ENCODE measurements at regions not wholly inside any gene's neighbourhood (a gene's known extent, or its start where the extent isn't known, plus 50 kb on each side); places are given as distances from the start of the nearest gene placed in this dataset.

DNA sequence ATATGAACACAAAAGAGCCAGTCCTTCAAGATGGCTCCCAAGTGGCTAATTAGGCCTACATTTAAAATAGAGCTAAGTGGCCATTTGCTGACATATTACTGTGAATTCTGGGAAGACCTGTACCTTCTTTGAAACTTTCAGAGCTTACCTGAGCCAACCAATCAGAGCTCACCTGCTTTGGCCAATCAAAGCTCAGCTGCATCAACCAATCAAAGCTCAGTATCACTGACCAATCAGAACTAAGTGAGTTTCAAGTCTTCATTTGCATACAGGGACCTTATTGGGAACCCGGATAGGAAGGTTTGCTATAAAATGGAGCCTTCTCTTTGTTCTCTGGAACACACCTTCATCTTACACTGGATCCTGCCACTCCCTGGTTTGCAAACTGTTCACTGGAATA lies 63.7 kb downstream of the FOXL1 start:
- WGBS, result 97% methylated on average over 1 of the region's 1 CpG

DNA sequence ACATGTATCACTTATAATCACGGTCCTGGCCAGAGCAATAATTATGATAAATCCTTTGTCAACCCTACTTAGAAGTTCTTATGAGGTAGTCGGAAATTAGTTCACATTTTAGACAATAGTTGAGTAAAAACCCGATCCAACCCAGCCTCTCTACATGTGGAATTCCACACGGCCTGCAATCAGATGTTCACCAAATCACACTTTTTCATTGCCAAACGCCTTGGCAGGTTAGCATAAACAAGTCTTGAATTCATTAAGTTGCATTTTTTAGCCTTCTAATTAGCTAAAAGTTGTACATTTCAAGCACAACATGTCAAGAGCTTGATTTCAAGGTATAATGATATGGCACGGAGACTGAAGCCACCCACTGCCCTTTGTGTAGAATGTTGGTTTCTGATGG lies 65.3 kb downstream of the FOXL1 start:
- DNase-seq (ENCODE audit: low read depth in 6 of 9, low spot score in 9 of 9), result no peak
- WGBS, result 89% methylated on average over 6 of the region's 6 CpGs
- no peaks in the 10 kb centered on the region for H3K4me1 ChIP-seq (ENCODE audit: control insufficient read depth in 2 of 2, insufficient read depth in 2 of 2, low read length in 2 of 2)

More for the DNA sequence above, 63.7 kb downstream of the FOXL1 start:
- no peaks in the 10 kb centered on the region for H3K4me1 ChIP-seq (ENCODE audit: control insufficient read depth in 2 of 2, insufficient read depth in 2 of 2, low read length in 2 of 2)
- DNase-seq (ENCODE audit: low read depth in 6 of 9, low spot score in 9 of 9), result no peak
- no peaks in the 10 kb centered on the region for H3K27me3 ChIP-seq (ENCODE audit: control insufficient read depth in 2 of 2, insufficient read depth in 1 of 2, low read length in 1 of 2)
- no peak overlapping the region for H3K27ac ChIP-seq (ENCODE audit: low read depth in 1 of 2, low read length in 1 of 2)
- no peaks in the 10 kb centered on the region for H3K36me3 ChIP-seq (ENCODE audit: control insufficient read depth in 2 of 2, insufficient read depth in 2 of 2, low read length in 1 of 2)
- no peak overlapping the region for H3K4me3 ChIP-seq (ENCODE audit: low read length in 2 of 2)
- H3K9me3 ChIP-seq (ENCODE audit: control insufficient read depth in 2 of 2, insufficient read depth in 1 of 2, low read length in 1 of 2), result no peaks in the 10 kb centered on the region

DNA sequence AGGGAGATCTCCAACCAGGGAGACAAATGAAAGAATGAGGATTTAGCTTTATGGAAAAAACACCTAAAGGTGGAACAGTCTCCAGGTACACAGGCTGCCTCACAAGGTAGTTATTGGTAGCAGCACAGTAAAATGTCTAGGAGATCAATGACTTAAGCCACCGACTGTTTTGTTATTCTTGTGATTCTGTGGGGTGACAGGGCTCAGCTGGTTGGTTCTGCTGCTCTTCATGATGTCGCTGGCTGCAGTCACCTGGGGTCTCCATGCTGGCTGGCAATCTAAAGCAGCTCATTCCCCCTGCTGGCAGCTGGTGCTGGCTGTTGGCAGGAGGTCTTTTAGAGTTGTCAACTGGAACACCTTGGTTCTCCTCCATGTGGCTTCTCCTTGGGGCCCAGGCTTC lies 69.2 kb downstream of the FOXL1 start:
- WGBS, result 89% methylated on average over 2 of the region's 2 CpGs

More for the DNA sequence above, 65.3 kb downstream of the FOXL1 start:
- Histone ChIP-seq H3K36me3 (ENCODE audit: control insufficient read depth in 2 of 2, insufficient read depth in 2 of 2, low read length in 1 of 2) (no peaks in the 10 kb centered on the region), H3K27me3 (ENCODE audit: control insufficient read depth in 2 of 2, insufficient read depth in 1 of 2, low read length in 1 of 2) (no peaks in the 10 kb centered on the region), H3K4me3 (ENCODE audit: low read length in 2 of 2) (no peak overlapping the region), H3K9me3 (ENCODE audit: control insufficient read depth in 2 of 2, insufficient read depth in 1 of 2, low read length in 1 of 2) (peaks cover 0 to 4% of the 10 kb centered on the region in 2 donors), H3K27ac (ENCODE audit: low read depth in 1 of 2, low read length in 1 of 2) (no peak overlapping the region)

DNA sequence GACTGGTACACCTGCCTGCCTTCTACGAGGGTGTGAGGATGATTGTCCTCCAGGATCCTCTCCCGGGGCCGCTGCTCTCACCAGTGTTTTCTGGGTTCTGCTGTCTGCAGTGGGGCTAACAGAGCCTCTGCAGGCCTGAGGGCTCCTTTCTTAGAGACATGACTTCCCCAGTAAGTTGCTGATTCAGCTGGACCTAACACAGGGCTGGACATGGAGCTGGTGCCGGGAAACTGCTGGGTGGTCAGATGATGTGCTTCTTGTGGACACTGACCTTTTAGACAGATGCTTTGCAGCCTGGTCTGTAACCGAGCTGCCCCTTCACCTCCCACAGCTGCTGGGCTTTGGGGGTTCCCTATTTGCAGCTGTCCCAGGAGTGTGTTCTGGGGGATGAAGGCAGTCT lies 71.5 kb downstream of the FOXL1 start:
- 92% methylated on average over 5 of the region's 5 CpGs for WGBS
- Histone ChIP-seq H3K4me3 (ENCODE audit: low read length in 2 of 2) (no peak overlapping the region), H3K36me3 (ENCODE audit: control insufficient read depth in 2 of 2, insufficient read depth in 2 of 2, low read length in 1 of 2) (no peaks in the 10 kb centered on the region), H3K27ac (ENCODE audit: low read depth in 1 of 2, low read length in 1 of 2) (no peak overlapping the region), H3K9me3 (ENCODE audit: control insufficient read depth in 2 of 2, insufficient read depth in 1 of 2, low read length in 1 of 2) (peaks cover 0 to 4% of the 10 kb centered on the region in 2 donors), H3K27me3 (ENCODE audit: control insufficient read depth in 2 of 2, insufficient read depth in 1 of 2, low read length in 1 of 2) (no peaks in the 10 kb centered on the region), H3K4me1 (ENCODE audit: control insufficient read depth in 2 of 2, insufficient read depth in 2 of 2, low read length in 2 of 2) (no peaks in the 10 kb centered on the region)
- no peak for DNase-seq (ENCODE audit: low read depth in 6 of 9, low spot score in 9 of 9)

More for the DNA sequence above, 69.2 kb downstream of the FOXL1 start:
- no peak for DNase-seq (ENCODE audit: low read depth in 6 of 9, low spot score in 9 of 9)
- H3K4me1 ChIP-seq (ENCODE audit: control insufficient read depth in 2 of 2, insufficient read depth in 2 of 2, low read length in 2 of 2), result no peaks in the 10 kb centered on the region
- H3K27me3 ChIP-seq (ENCODE audit: control insufficient read depth in 2 of 2, insufficient read depth in 1 of 2, low read length in 1 of 2), result no peaks in the 10 kb centered on the region
- H3K27ac ChIP-seq (ENCODE audit: low read depth in 1 of 2, low read length in 1 of 2), result no peak overlapping the region
- H3K36me3 ChIP-seq (ENCODE audit: control insufficient read depth in 2 of 2, insufficient read depth in 2 of 2, low read length in 1 of 2), result no peaks in the 10 kb centered on the region
- H3K9me3 ChIP-seq (ENCODE audit: control insufficient read depth in 2 of 2, insufficient read depth in 1 of 2, low read length in 1 of 2), result peaks cover 0 to 4% of the 10 kb centered on the region in 2 donors
- no peak overlapping the region for H3K4me3 ChIP-seq (ENCODE audit: low read length in 2 of 2)

DNA sequence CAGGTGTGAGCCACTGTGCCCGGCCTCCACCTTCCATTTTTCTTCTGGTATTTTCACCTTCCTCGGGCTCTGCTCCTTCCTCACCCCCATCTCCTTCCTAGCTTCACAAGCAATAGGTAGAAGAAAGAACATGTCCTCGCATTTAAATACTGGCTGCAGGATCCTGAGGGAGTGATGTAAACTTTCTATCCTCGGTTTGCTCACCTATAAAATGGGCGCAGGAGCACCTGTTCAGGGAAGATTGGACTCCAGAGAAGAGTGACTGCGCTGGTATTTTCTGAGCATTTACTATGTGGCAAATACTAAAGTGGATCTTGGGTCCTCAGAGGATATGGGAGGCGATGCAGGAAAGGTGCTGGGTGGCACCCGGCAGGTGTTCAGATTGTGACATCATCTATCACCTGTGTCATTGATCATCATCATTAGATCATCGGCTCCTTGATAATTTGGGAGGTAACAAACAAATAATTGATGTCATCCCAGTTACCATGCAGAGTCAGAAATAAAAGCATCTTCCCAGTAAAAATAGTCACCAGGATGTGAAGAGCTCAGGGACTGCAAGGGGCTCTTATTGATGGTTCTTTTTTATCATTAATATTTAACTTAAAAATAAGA lies 72.8 kb downstream of the FOXL1 start:
- Histone ChIP-seq H3K4me1 (ENCODE audit: control insufficient read depth in 2 of 2, insufficient read depth in 2 of 2, low read length in 2 of 2) (no peaks in the 10 kb centered on the region), H3K9me3 (ENCODE audit: control insufficient read depth in 2 of 2, insufficient read depth in 1 of 2, low read length in 1 of 2) (peaks cover 0 to 4% of the 10 kb centered on the region in 2 donors), H3K4me3 (ENCODE audit: low read length in 2 of 2) (no peak overlapping the region), H3K36me3 (ENCODE audit: control insufficient read depth in 2 of 2, insufficient read depth in 2 of 2, low read length in 1 of 2) (no peaks in the 10 kb centered on the region), H3K27ac (ENCODE audit: low read depth in 1 of 2, low read length in 1 of 2) (no peak overlapping the region), H3K27me3 (ENCODE audit: control insufficient read depth in 2 of 2, insufficient read depth in 1 of 2, low read length in 1 of 2) (no peaks in the 10 kb centered on the region)
- DNase-seq (ENCODE audit: low read depth in 6 of 9, low spot score in 9 of 9), result no peak
- WGBS, result 95% methylated on average over 9 of the region's 9 CpGs

DNA sequence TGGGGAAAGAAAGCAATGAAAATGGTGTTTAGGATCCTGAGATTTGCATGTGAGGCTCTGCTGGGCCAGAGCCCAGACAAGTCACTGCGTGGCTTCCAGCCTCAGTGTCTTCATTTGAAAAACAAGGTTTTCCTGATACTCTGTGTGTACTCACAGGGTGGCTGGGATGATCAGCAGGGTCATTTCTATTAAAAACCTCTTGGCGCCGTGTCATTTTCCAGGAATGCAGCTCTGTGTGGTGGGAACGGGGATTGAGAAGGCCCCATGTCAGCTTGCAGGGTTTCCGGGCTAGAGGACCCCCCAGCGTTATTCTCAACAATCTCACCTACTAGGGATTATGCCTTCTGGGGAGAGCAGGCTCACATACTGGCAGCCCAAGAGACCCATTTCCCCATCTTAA lies 73.5 kb downstream of the FOXL1 start:
- DNase-seq (ENCODE audit: low read depth in 6 of 9, low spot score in 9 of 9), result no peak
- Histone ChIP-seq H3K4me3 (ENCODE audit: low read length in 2 of 2) (no peak overlapping the region), H3K9me3 (ENCODE audit: control insufficient read depth in 2 of 2, insufficient read depth in 1 of 2, low read length in 1 of 2) (peaks cover 0 to 4% of the 10 kb centered on the region in 2 donors), H3K27me3 (ENCODE audit: control insufficient read depth in 2 of 2, insufficient read depth in 1 of 2, low read length in 1 of 2) (no peaks in the 10 kb centered on the region), H3K36me3 (ENCODE audit: control insufficient read depth in 2 of 2, insufficient read depth in 2 of 2, low read length in 1 of 2) (no peaks in the 10 kb centered on the region), H3K4me1 (ENCODE audit: control insufficient read depth in 2 of 2, insufficient read depth in 2 of 2, low read length in 2 of 2) (no peaks in the 10 kb centered on the region), H3K27ac (ENCODE audit: low read depth in 1 of 2, low read length in 1 of 2) (no peak overlapping the region)
- 94% methylated on average over 6 of the region's 6 CpGs for WGBS

DNA sequence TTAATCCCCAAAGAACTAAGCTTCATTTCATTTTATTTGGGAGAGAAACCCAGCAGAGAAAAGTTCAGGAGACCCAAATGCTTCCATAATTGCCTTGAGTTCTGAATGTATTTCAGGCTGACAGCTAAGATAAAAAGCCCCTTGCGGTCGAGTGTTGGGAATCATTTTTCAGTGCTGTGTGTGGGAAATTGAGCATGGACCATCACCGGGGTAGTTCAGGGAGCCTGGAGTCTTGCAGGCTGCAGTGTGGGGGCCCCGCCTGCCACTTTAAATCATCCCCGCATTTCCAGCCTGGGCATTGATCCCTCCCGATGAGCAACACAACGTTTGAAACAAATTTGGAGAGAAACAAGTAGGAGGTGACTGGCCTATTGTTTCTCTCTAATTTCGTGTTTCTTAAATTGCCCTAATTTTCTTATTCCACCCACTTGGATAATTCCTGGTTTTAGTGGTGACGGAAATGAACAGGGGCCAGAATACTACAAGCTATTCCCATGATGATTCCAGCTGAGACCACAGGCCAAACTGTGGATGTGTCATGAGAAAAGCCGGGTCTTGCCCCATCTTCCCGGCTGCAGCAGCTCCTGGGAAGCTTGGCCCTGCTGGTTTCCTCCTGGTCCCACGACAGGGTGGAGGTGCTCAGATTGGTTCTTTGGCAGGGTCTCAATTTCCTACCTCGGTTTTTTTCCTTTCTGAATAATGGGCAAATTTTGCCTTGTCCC lies 75.1 kb downstream of the FOXL1 start:
- no peak for DNase-seq (ENCODE audit: low read depth in 6 of 9, low spot score in 9 of 9)
- H3K36me3 ChIP-seq (ENCODE audit: control insufficient read depth in 2 of 2, insufficient read depth in 2 of 2, low read length in 1 of 2), result no peaks in the 10 kb centered on the region
- no peaks in the 10 kb centered on the region for H3K9me3 ChIP-seq (ENCODE audit: control insufficient read depth in 2 of 2, insufficient read depth in 1 of 2, low read length in 1 of 2)
- WGBS, result 90% methylated on average over 13 of the region's 13 CpGs
- no peak overlapping the region for H3K27ac ChIP-seq (ENCODE audit: low read depth in 1 of 2, low read length in 1 of 2)
- H3K4me3 ChIP-seq (ENCODE audit: low read length in 2 of 2), result no peak overlapping the region
- H3K27me3 ChIP-seq (ENCODE audit: control insufficient read depth in 2 of 2, insufficient read depth in 1 of 2, low read length in 1 of 2), result no peaks in the 10 kb centered on the region
- H3K4me1 ChIP-seq (ENCODE audit: control insufficient read depth in 2 of 2, insufficient read depth in 2 of 2, low read length in 2 of 2), result no peaks in the 10 kb centered on the region

DNA sequence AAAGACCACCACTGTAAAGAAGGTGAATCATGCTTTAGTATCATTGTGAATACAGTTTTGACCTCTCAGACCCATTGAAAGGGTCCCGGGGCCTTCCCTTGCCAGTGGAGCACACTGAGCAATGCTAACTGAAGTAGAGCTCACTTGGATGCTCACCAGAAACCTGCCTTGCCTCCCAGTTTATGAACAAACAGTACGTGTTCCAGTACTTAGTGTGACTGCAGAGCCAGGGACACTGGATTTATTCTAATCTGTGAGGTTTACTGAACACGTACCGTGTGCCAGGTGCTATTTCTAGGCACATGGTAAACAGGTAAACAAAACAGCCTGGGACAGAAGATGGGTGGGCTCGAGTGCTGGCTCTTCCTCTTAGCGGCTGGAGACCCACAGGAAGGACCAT lies 79.6 kb downstream of the FOXL1 start:
- Histone ChIP-seq H3K4me3 (ENCODE audit: low read length in 2 of 2) (no peak overlapping the region), H3K36me3 (ENCODE audit: control insufficient read depth in 2 of 2, insufficient read depth in 2 of 2, low read length in 1 of 2) (no peaks in the 10 kb centered on the region), H3K27ac (ENCODE audit: low read depth in 1 of 2, low read length in 1 of 2) (no peak overlapping the region), H3K27me3 (ENCODE audit: control insufficient read depth in 2 of 2, insufficient read depth in 1 of 2, low read length in 1 of 2) (peaks cover 0 to 3% of the 10 kb centered on the region in 2 donors), H3K9me3 (ENCODE audit: control insufficient read depth in 2 of 2, insufficient read depth in 1 of 2, low read length in 1 of 2) (peaks cover 0 to 7% of the 10 kb centered on the region in 2 donors), H3K4me1 (ENCODE audit: control insufficient read depth in 2 of 2, insufficient read depth in 2 of 2, low read length in 2 of 2) (no peaks in the 10 kb centered on the region)
- 83% methylated on average over 6 of the region's 6 CpGs for WGBS
- no peak for DNase-seq (ENCODE audit: low read depth in 6 of 9, low spot score in 9 of 9)

DNA sequence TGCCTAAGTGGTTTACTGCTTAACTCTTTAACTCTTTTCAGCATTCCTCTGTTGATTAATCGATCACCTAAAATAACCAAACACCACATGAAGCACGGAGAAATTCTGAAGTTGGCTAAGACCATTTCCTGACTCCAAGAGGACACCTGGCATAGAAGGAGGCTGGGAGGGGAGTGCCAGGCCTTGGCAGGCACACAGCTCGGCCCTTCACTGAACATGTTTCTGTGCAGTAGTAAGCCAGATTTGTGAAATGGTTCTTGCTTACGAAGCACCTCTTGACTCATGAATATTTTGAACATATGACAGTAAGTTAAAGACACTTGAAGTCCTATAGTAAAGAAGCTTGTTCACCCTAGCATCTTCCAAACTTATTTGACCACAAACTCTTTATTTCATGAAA lies 82.3 kb downstream of the FOXL1 start:
- H3K27me3 ChIP-seq (ENCODE audit: control insufficient read depth in 2 of 2, insufficient read depth in 1 of 2, low read length in 1 of 2), result peaks cover 0 to 3% of the 10 kb centered on the region in 2 donors
- peaks cover 0 to 7% of the 10 kb centered on the region in 2 donors for H3K9me3 ChIP-seq (ENCODE audit: control insufficient read depth in 2 of 2, insufficient read depth in 1 of 2, low read length in 1 of 2)
- peaks cover 0 to 7% of the 10 kb centered on the region in 2 donors for H3K4me1 ChIP-seq (ENCODE audit: control insufficient read depth in 2 of 2, insufficient read depth in 2 of 2, low read length in 2 of 2)
- H3K4me3 ChIP-seq (ENCODE audit: low read length in 2 of 2), result no peak overlapping the region
- H3K27ac ChIP-seq (ENCODE audit: low read depth in 1 of 2, low read length in 1 of 2), result no peak overlapping the region
- H3K36me3 ChIP-seq (ENCODE audit: control insufficient read depth in 2 of 2, insufficient read depth in 2 of 2, low read length in 1 of 2), result no peaks in the 10 kb centered on the region
- WGBS, result 97% methylated on average over 4 of the region's 4 CpGs
- DNase-seq (ENCODE audit: low read depth in 6 of 9, low spot score in 9 of 9), result no peak

All from thymus (tissue), 11 donors.